ENCODE measurements at regions not wholly inside any gene's neighbourhood (a gene's known extent, or its start where the extent isn't known, plus 50 kb on each side); places are given as distances from the start of the nearest gene placed in this dataset.

DNA sequence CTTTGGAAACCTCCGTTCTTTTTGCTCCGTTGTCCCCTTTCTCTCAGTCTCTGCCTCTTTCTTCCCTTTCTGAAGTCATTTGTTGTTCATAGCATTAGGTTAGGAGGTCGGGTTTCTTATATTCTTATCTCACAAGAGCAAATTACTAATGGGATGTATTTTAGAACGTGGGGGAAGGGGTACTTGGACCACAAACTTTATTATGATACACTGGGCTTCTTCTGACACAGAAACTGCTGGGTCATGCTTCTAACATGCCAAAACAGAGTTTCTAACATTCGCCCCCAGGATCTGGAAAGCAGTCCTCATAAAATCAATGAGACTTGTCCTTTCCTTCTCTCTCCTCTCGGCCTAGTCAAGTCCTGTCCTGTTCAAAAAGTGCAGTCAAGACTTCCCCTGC, 334.4 kb downstream of the GADD45G start:
- DNase-seq: no peak
- Histone ChIP-seq H3K4me3 (no peak overlapping the region), H3K4me1 (peaks cover 10% of the 10 kb centered on the region), H3K27ac (no peak overlapping the region), H3K27me3 (no peaks in the 10 kb centered on the region), H3K36me3 (ENCODE audit: low read depth, missing control alignments) (no peaks in the 10 kb centered on the region), H3K9me3 (no peaks in the 10 kb centered on the region)
- WGBS, 2 donors: 72 to 77% methylated on average over 6 of the region's 6 CpGs
- intact Hi-C loops (cut with DNase I; ENCODE audit: low total_unique reads): no loop called here
- TF ChIP-seq, protein P1, sequence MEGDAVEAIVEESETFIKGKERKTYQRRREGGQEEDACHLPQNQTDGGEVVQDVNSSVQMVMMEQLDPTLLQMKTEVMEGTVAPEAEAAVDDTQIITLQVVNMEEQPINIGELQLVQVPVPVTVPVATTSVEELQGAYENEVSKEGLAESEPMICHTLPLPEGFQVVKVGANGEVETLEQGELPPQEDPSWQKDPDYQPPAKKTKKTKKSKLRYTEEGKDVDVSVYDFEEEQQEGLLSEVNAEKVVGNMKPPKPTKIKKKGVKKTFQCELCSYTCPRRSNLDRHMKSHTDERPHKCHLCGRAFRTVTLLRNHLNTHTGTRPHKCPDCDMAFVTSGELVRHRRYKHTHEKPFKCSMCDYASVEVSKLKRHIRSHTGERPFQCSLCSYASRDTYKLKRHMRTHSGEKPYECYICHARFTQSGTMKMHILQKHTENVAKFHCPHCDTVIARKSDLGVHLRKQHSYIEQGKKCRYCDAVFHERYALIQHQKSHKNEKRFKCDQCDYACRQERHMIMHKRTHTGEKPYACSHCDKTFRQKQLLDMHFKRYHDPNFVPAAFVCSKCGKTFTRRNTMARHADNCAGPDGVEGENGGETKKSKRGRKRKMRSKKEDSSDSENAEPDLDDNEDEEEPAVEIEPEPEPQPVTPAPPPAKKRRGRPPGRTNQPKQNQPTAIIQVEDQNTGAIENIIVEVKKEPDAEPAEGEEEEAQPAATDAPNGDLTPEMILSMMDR (IDR thresholded peaks at IDR 0.05): no peak
- no peak for TF ChIP-seq POLR2A (IDR thresholded peaks at IDR 0.05)

DNA sequence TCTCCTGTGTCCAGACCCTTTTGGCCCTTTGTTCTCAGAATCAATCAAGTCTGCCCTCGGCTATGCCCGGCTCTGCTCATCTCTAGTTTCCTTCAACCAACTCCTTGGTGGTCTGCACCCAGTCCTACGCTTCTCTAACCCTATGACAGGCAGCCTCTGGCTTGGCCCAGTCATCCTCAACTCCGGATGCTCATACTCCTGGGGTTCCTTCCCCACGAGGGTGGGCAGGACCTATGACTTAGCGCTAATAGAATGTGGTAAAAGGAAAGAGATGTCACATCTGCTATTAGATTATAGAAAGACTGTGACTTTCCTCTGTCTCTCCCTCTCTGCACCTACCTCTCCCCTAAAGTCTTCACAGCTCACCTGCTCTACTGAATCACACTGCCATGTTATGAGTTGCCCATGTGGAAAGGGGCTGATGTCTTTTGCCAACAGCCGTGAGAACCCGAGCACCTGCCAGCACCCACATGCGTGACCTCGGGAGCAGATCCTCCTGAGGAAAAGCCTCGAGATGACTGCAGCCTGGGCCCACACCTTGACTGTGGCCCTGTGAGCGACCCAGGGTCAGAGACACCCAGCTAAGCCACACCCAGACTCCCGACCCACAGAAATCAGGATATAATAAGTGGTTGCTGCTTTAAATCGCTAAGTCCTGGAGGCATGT, 334.9 kb downstream of the GADD45G start:
- Histone ChIP-seq H3K4me3 (no peak overlapping the region), H3K4me1 (peaks cover 10% of the 10 kb centered on the region), H3K27ac (no peak overlapping the region), H3K27me3 (no peaks in the 10 kb centered on the region), H3K36me3 (ENCODE audit: low read depth, missing control alignments) (no peaks in the 10 kb centered on the region), H3K9me3 (no peaks in the 10 kb centered on the region)
- 92 to 93% methylated on average over 13 to 14 of the region's 14 CpGs for WGBS, 2 donors
- intact Hi-C loops (cut with DNase I; ENCODE audit: low total_unique reads): no loop called here
- DNase-seq: no peak
- TF ChIP-seq, protein P1 (IDR thresholded peaks at IDR 0.05): no peak

DNA sequence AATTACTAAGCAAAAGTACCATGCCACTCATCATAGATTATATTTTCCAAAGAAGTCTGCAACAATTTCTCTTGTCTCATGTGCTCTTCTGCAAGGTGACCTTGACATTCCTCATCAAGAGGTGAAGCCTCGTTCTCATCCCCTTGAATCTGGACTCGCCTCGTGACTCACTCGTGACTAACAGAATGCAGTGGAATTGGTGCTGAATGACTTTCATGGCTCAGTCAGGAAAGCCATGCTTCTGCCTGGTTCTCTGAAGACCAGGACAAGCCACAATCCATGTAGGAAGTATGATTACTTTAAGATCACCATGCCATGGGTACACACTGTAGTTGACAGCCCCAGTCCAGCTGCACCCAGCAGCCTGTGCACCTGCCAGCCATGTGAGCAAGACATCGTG, 335.8 kb downstream of the GADD45G start:
- TF ChIP-seq, protein P1 (IDR thresholded peaks at IDR 0.05): no peak
- TF ChIP-seq POLR2A (IDR thresholded peaks at IDR 0.05): no peak
- Histone ChIP-seq H3K4me1 (peaks cover 7% of the 10 kb centered on the region), H3K36me3 (ENCODE audit: low read depth, missing control alignments) (no peaks in the 10 kb centered on the region), H3K9me3 (no peaks in the 10 kb centered on the region), H3K4me3 (no peak overlapping the region), H3K27ac (no peak overlapping the region), H3K27me3 (no peaks in the 10 kb centered on the region)
- DNase-seq: peak; percentile 60
- intact Hi-C loops (cut with DNase I; ENCODE audit: low total_unique reads): no loop called here
- 43 to 66% methylated on average over 4 to 5 of the region's 5 CpGs for WGBS, 2 donors

DNA sequence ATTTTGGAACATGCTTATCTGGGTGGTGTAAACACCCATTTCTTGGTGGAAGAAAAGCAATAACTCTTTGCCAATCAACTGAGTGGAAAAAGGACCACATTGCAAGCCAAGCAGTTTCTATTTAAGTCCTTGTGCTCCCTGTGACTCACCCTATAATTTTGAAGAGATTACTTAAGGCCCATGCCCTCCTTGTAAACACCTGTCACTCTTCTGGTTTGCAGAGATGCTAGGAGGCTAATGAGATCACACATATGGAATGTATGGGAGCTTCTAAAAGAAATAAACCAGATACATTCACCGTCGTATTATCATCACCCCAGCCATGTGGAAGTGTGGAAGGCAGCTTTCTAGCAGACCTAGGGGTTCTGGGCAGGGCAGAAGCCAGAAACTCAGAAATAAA, 337.1 kb downstream of the GADD45G start:
- no peak overlapping the region for H3K27ac ChIP-seq
- no peaks in the 10 kb centered on the region for H3K36me3 ChIP-seq (ENCODE audit: low read depth, missing control alignments)
- intact Hi-C loops (cut with DNase I; ENCODE audit: low total_unique reads): no loop called here
- H3K27me3 ChIP-seq: no peaks in the 10 kb centered on the region
- no peaks in the 10 kb centered on the region for H3K4me1 ChIP-seq
- TF ChIP-seq, protein P1 (IDR thresholded peaks at IDR 0.05): no peak
- no peak for TF ChIP-seq POLR2A (IDR thresholded peaks at IDR 0.05)
- no peak for DNase-seq
- no peaks in the 10 kb centered on the region for H3K9me3 ChIP-seq
- no peak overlapping the region for H3K4me3 ChIP-seq
- 69 to 72% methylated on average over 2 of the region's 2 CpGs for WGBS, 2 donors

DNA sequence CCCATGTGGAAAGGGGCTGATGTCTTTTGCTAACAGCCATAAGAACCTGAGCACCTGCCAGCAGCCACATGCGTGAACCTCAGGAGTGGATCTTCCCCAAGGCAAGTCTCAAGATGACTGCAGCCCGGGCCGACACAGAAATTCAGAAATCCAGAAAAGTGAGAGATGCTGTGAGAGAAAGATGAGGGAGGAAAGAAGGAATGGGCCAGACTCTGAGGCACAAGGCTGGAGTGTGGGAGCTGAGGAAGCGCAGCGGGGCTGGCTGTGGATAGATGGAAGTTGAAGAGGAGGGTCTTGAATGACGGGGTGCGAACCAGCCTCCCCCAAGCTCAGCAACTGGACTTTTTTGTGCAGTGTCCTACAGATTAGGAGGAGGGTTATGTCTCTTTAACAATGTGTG, 337.8 kb downstream of the GADD45G start:
- 89 to 94% methylated on average over 7 of the region's 7 CpGs for WGBS, 2 donors
- Histone ChIP-seq H3K4me3 (no peak overlapping the region), H3K4me1 (no peaks in the 10 kb centered on the region), H3K27me3 (no peaks in the 10 kb centered on the region), H3K9me3 (no peaks in the 10 kb centered on the region), H3K36me3 (ENCODE audit: low read depth, missing control alignments) (no peaks in the 10 kb centered on the region), H3K27ac (no peak overlapping the region)
- DNase-seq: no peak
- TF ChIP-seq, protein P1 (IDR thresholded peaks at IDR 0.05): no peak
- TF ChIP-seq POLR2A (IDR thresholded peaks at IDR 0.05): no peak
- intact Hi-C loops (cut with DNase I; ENCODE audit: low total_unique reads): no loop called here

Data from testis (tissue), 2 donors.